KMS-11 (cell line): ENCODE measurements at regions not wholly inside any gene's neighbourhood (a gene's known extent, or its start where the extent isn't known, plus 50 kb on each side); places are given as distances from the start of the nearest gene placed in this dataset.

Experiments used
- H2AFZ ChIP-seq: fragments of 200-600 bp; sonication (generic); 2 replicates; pipeline ENCODE4 v1.6.1; 2016; ENCODE audit warnings: antibody characterized with exemption, mixed run types, low read depth
- H3K27ac ChIP-seq: fragments of 200-600 bp; sonication (generic); 2 replicates; pipeline ENCODE4 v1.6.1; 2016; ENCODE audit warnings: mild to moderate bottlenecking, mixed run types
- H3K27me3 ChIP-seq: fragments of 200-600 bp; sonication (generic); 2 replicates; pipeline ENCODE4 v1.6.1; 2017; ENCODE audit warnings: mild to moderate bottlenecking, low read depth, mixed run types, moderate library complexity; ENCODE audit not compliant: insufficient read depth
- H3K36me3 ChIP-seq: fragments of 200-600 bp; sonication (generic); 2 replicates; pipeline ENCODE4 v1.6.1; 2017; ENCODE audit warnings: mild to moderate bottlenecking, mixed run types; ENCODE audit not compliant: insufficient read depth
- H3K4me1 ChIP-seq: fragments of 200-600 bp; sonication (generic); 2 replicates; pipeline ENCODE4 v1.6.1; 2016; ENCODE audit warnings: mild to moderate bottlenecking, low read depth, mixed run types; ENCODE audit not compliant: poor library complexity, severe bottlenecking
- H3K4me2 ChIP-seq: fragments of 200-600 bp; sonication (generic); 2 replicates; pipeline ENCODE4 v1.7.0; 2016; ENCODE audit warnings: mild to moderate bottlenecking, mixed run types
- H3K4me3 ChIP-seq: fragments of 200-600 bp; sonication (generic); IDR thresholded peaks from 2 replicates; pipeline ENCODE4 v1.6.1; 2017; ENCODE audit warnings: low read depth, low read length, mixed read lengths; ENCODE audit not compliant: insufficient read depth
- H3K79me2 ChIP-seq: fragments of 200-600 bp; sonication (generic); 2 replicates; pipeline ENCODE4 v1.6.1; 2016; ENCODE audit warnings: low read depth, mixed run types; ENCODE audit not compliant: insufficient read depth
- H3K9ac ChIP-seq: fragments of 200-600 bp; sonication (generic); 2 replicates; pipeline ENCODE4 v1.6.1; 2016; ENCODE audit warnings: mild to moderate bottlenecking, mixed run types
- H4K20me1 ChIP-seq: fragments of 200-600 bp; sonication (generic); 2 replicates; pipeline ENCODE4 v1.6.1; 2016; ENCODE audit warnings: mild to moderate bottlenecking, mixed run types; ENCODE audit not compliant: insufficient read depth
- CTCF ChIP-seq: fragments of 200-600 bp; sonication (generic); conservative IDR thresholded peaks from 2 replicates; pipeline ENCODE4 v1.6.1; 2017; ENCODE audit warnings: low read depth, mild to moderate bottlenecking, antibody characterized with exemption, low read length, moderate library complexity, mixed read lengths

- Histone ChIP-seq H3K36me3 (no peaks in the 10 kb centered on the region), H2AFZ (no peak overlapping the region), H3K9ac (no peak overlapping the region), H3K79me2 (no peaks in the 10 kb centered on the region), H3K27me3 (no peaks in the 10 kb centered on the region), H3K27ac (no peak overlapping the region), H4K20me1 (no peaks in the 10 kb centered on the region), H3K4me1 (no peaks in the 10 kb centered on the region), H3K4me3 (no peak overlapping the region), H3K4me2 (no peak overlapping the region)
- no peak for TF ChIP-seq CTCF
Observed at GRCh38 chr2:149926149-149926548, 338.6 kb upstream of the MMADHC start.

GRCh38 chr2:149924549-149925213 is 337.1 kb upstream of the MMADHC start:
- Histone ChIP-seq H3K36me3 (no peaks in the 10 kb centered on the region), H3K4me2 (no peak overlapping the region)

GRCh38 chr2:149924028-149924427 is 336.5 kb upstream of the MMADHC start:
- H3K4me3 ChIP-seq, result no peak overlapping the region
- H3K4me2 ChIP-seq, result no peak overlapping the region

More at GRCh38 chr2:149924549-149925213, 337.1 kb upstream of the MMADHC start:
- Histone ChIP-seq H3K4me3 (no peak overlapping the region), H3K27ac (no peak overlapping the region), H2AFZ (no peak overlapping the region), H3K79me2 (no peaks in the 10 kb centered on the region), H3K27me3 (no peaks in the 10 kb centered on the region), H4K20me1 (no peaks in the 10 kb centered on the region), H3K4me1 (no peaks in the 10 kb centered on the region), H3K9ac (no peak overlapping the region)
- TF ChIP-seq CTCF, result no peak

GRCh38 chr2:149921911-149922616 is 334.5 kb upstream of the MMADHC start:
- Histone ChIP-seq H3K36me3 (no peaks in the 10 kb centered on the region), H4K20me1 (no peaks in the 10 kb centered on the region), H3K27ac (no peak overlapping the region), H3K4me1 (no peaks in the 10 kb centered on the region), H3K27me3 (no peaks in the 10 kb centered on the region), H3K9ac (no peak overlapping the region), H2AFZ (no peak overlapping the region), H3K4me2 (no peak overlapping the region), H3K4me3 (no peak overlapping the region), H3K79me2 (no peaks in the 10 kb centered on the region)
- TF ChIP-seq CTCF, result no peak

More at GRCh38 chr2:149924028-149924427, 336.5 kb upstream of the MMADHC start:
- H3K27me3 ChIP-seq, result no peaks in the 10 kb centered on the region
- no peak overlapping the region for H3K9ac ChIP-seq
- TF ChIP-seq CTCF, result no peak
- no peaks in the 10 kb centered on the region for H3K79me2 ChIP-seq
- no peak overlapping the region for H2AFZ ChIP-seq
- H3K4me1 ChIP-seq, result no peaks in the 10 kb centered on the region
- H3K36me3 ChIP-seq, result no peaks in the 10 kb centered on the region
- H4K20me1 ChIP-seq, result no peaks in the 10 kb centered on the region
- no peak overlapping the region for H3K27ac ChIP-seq
